Endothelial cell of umbilical vein (primary cell): ENCODE measurements at regions not wholly inside any gene's neighbourhood (a gene's known extent, or its start where the extent isn't known, plus 50 kb on each side); places are given as distances from the start of the nearest gene placed in this dataset.

Experiments used
- BruUV-seq: library from RNA; stranded (reverse); fragments of 400-500 nt; replicated peaks from 2 replicates; lab custom pipeline; 2021; lab: Mats Ljungman, UMichigan
- CTCF ChIA-PET: fragments of 300-600, 350-600 bp; sonication (Branson Sonifier 250); formaldehyde crosslinking; loops from one replicate; lab custom pipeline; 2021; ENCODE audit warnings: antibody characterized with exemption, inconsistent platforms; lab: Charles Lee
- POLR2A ChIA-PET: fragments of 300-600, 350-600 bp; sonication (Branson Sonifier 250); formaldehyde crosslinking; loops from one replicate; lab custom pipeline; 2021; ENCODE audit warnings: antibody characterized with exemption, inconsistent platforms; lab: Charles Lee
- DNase-seq: peaks from one replicate; pipeline ENCODE4 v3.0.0-alpha.2; 2011; ENCODE audit warnings: low read depth, low spot score
- FAIRE-seq: peaks from 2 replicates; lab custom pipeline; 2011; peaks lifted over from hg19 to GRCh38; lab: Jason Lieb, UNC
- H2AFZ ChIP-seq: 2 replicates; pipeline ENCODE4 v1.6.0; 2012; ENCODE audit warnings: low read depth, low read length, control low read depth, inconsistent platforms
- H3K27ac ChIP-seq: 2 replicates; pipeline ENCODE4 v1.5.1; 2011; ENCODE audit warnings: low read depth, mild to moderate bottlenecking, control low read depth, low read length, moderate library complexity; ENCODE audit not compliant: insufficient read depth
- H3K27me3 ChIP-seq, 2 experiments: 2 replicates each; pipeline versions ENCODE4 v1.6.0 to v1.6.1; 2011; ENCODE audit warnings: low read length in 2 of 2, mixed read lengths in 1 of 2; ENCODE audit not compliant: control insufficient read depth in 2 of 2, insufficient read depth in 2 of 2
- H3K36me3 ChIP-seq, 2 experiments: 2 replicates in 1 of 2; 3 replicates in 1 of 2; pipeline ENCODE4 v1.5.1; 2011; ENCODE audit warnings: low read length in 2 of 2, mild to moderate bottlenecking in 1 of 2, moderate library complexity in 1 of 2; ENCODE audit not compliant: control insufficient read depth in 2 of 2, insufficient read depth in 2 of 2; ENCODE audit errors: extremely low read depth in 1 of 2
- H3K4me1 ChIP-seq: 3 replicates; pipeline ENCODE4 v1.5.1; 2011; ENCODE audit warnings: mild to moderate bottlenecking, low read length; ENCODE audit not compliant: control insufficient read depth, insufficient read depth; ENCODE audit errors: extremely low read depth
- H3K4me2 ChIP-seq: 2 replicates; pipeline ENCODE4 v1.6.1; 2011; ENCODE audit warnings: low read length, control low read depth, mixed read lengths; ENCODE audit not compliant: insufficient read depth
- H3K4me3 ChIP-seq, 3 experiments: fragments of 200-600 bp in 1 of 3; sonication (generic), shearing (Covaris generic) in 1 of 3; replicated peaks in 1 of 3; 2 replicates each; pipeline ENCODE4 v1.5.1; 2011 to 2016; ENCODE audit warnings: control low read depth in 3 of 3, low read length in 3 of 3, mild to moderate bottlenecking in 2 of 3, inconsistent platforms in 1 of 3, low read depth in 1 of 3, moderate library complexity in 1 of 3; ENCODE audit not compliant: insufficient read depth in 1 of 3
- H3K79me2 ChIP-seq: 2 replicates; pipeline ENCODE4 v1.6.0; 2012; ENCODE audit warnings: low read length, inconsistent platforms; ENCODE audit not compliant: control insufficient read depth, insufficient read depth
- H3K9ac ChIP-seq: replicated peaks from 2 replicates; pipeline ENCODE3; 2011; ENCODE audit warnings: low read length, control low read depth; ENCODE audit not compliant: insufficient read depth; ENCODE audit errors: extremely low read depth
- H3K9me1 ChIP-seq: replicated peaks from 3 replicates; pipeline ENCODE4 v1.6.0; 2011; ENCODE audit warnings: mild to moderate bottlenecking, low read length; ENCODE audit not compliant: control insufficient read depth, insufficient read depth; ENCODE audit errors: extremely low read depth
- H3K9me3 ChIP-seq: replicated peaks from 2 replicates; pipeline ENCODE4 v1.5.1; 2012; ENCODE audit warnings: low read length, inconsistent platforms; ENCODE audit not compliant: control insufficient read depth, insufficient read depth
- H4K20me1 ChIP-seq: replicated peaks from 2 replicates; pipeline ENCODE3; 2011; ENCODE audit warnings: mild to moderate bottlenecking, low read length; ENCODE audit not compliant: control insufficient read depth, insufficient read depth; ENCODE audit errors: extremely low read depth
- CTCF ChIP-seq, 2 donors: IDR thresholded peaks; 1 replicate in 1 of 2; 2 replicates in 1 of 2; pipeline ENCODE4 v1.5.1; 2011; ENCODE audit warnings: low read length in 2 of 2, mild to moderate bottlenecking in 2 of 2, moderate library complexity in 2 of 2, control low read depth in 1 of 2, inconsistent platforms in 1 of 2, low read depth in 1 of 2; ENCODE audit not compliant: insufficient read depth in 1 of 2; ENCODE audit errors: extremely low read depth in 1 of 2
- EZH2 ChIP-seq: IDR thresholded peaks from 2 replicates; pipeline ENCODE4 v1.6.1; 2012; ENCODE audit warnings: borderline replicate concordance, low read depth, mild to moderate bottlenecking, moderate library complexity, low read length, inconsistent platforms; ENCODE audit not compliant: severe bottlenecking
- FOS ChIP-seq: IDR thresholded peaks from 2 replicates; pipeline ENCODE4 v1.6.1; 2011; ENCODE audit warnings: mild to moderate bottlenecking, low read length, moderate library complexity, borderline replicate concordance; ENCODE audit not compliant: insufficient read depth
- GATA2 ChIP-seq: IDR thresholded peaks from 2 replicates; pipeline ENCODE4 v1.7.0; 2011; ENCODE audit warnings: low read depth, mild to moderate bottlenecking, moderate library complexity, mixed read lengths, low read length; ENCODE audit not compliant: insufficient read length, insufficient read depth
- JUN ChIP-seq: IDR thresholded peaks from 2 replicates; pipeline ENCODE4 v1.6.1; 2011; ENCODE audit warnings: borderline replicate concordance, low read depth; ENCODE audit not compliant: insufficient read length, insufficient read depth
- MYC ChIP-seq: IDR thresholded peaks from one replicate; pipeline ENCODE4 v1.6.1; 2011; ENCODE audit warnings: mild to moderate bottlenecking, low read depth, low read length
- POLR2AphosphoS5 ChIP-seq: IDR thresholded peaks from 2 replicates; pipeline ENCODE4 v1.6.1; 2012; ENCODE audit warnings: low read depth, mild to moderate bottlenecking, control low read depth, low read length, moderate library complexity; ENCODE audit not compliant: insufficient read depth
- dilution Hi-C: fragments of 300-500 bp; cut with MboI; formaldehyde crosslinking; loops from one replicate; pipeline ENCODE4 v1.15.0; 2019; ENCODE audit warnings: low sequenced_read_pairs; ENCODE audit not compliant: extremely low pct_ligation_motif_present
- intact Hi-C: fragments of 100-400 bp; cut with micrococcal nuclease; formaldehyde crosslinking; loops from one replicate; pipeline ENCODE4 v1.10.0; 2022

- Histone ChIP-seq H3K27me3 (no peaks in the 10 kb centered on the region), H3K4me2 (no peak overlapping the region), H3K79me2 (no peaks in the 10 kb centered on the region), H2AFZ (no peak overlapping the region), H3K9me1 (no peaks in the 10 kb centered on the region), H3K4me3 (no peak overlapping the region), H4K20me1 (no peaks in the 10 kb centered on the region), H3K4me1 (no peaks in the 10 kb centered on the region), H3K9ac (no peak overlapping the region), H3K27ac (no peak overlapping the region), H3K36me3 (no peaks in the 10 kb centered on the region), H3K9me3 (no peaks in the 10 kb centered on the region)
- ChIA-PET POLR2A (no interaction called here), CTCF (interaction anchor here (0.7 kb wide), 1 partner anchor 13 kb away, joined by 3 read pairs; no protein-coding TSS in a partner anchor)
- no peak for DNase-seq
- intact Hi-C loops (no loop called here), dilution Hi-C loops (no loop called here)
- FAIRE-seq = no peak
- TF ChIP-seq MYC = no peak
- TF ChIP-seq EZH2 = no peak
- no peak for TF ChIP-seq JUN
- no peak for TF ChIP-seq FOS
- TF ChIP-seq GATA2 = no peak
- no peak for TF ChIP-seq CTCF (IDR thresholded peaks at IDR 0.05; ENCODE audit: extremely low read depth in 1 of 2, insufficient read depth in 1 of 2, low read depth in 1 of 2, low read length in 2 of 2)
- no peak for TF ChIP-seq POLR2AphosphoS5
- no TSS peak for BruUV-seq
Measured at GRCh38 chr4:173463816-173464215, 64.9 kb upstream of the SCRG1 start.
